K562 (cell line): ENCODE measurements at regions not wholly inside any gene's neighbourhood (a gene's known extent, or its start where the extent isn't known, plus 50 kb on each side); places are given as distances from the start of the nearest gene placed in this dataset.

Experiments
- ATAC-seq: fragments of 200-7000 bp; cut with Tn5 transposase; 3 replicates; pipeline ENCODE4 v1.9.1; 2020; ENCODE audit warnings: moderate library complexity
- BruUV-seq: library from RNA; stranded (reverse); fragments of 400-500 nt; replicated peaks from 2 replicates; lab custom pipeline; 2021; lab: Mats Ljungman, UMichigan
- CTCF ChIA-PET: fragments of 300-600 bp; formaldehyde crosslinking; extraction: SDS; loops from one replicate; lab custom pipeline; 2021; ENCODE audit warnings: low intra/inter-chr PET ratio; lab: Yijun Ruan, JAX
- POLR2A ChIA-PET: fragments of 300-600, 350-650 bp; sonication (Branson Sonifier 250); formaldehyde crosslinking; extraction: SDS; loops from one replicate; lab custom pipeline; 2021; ENCODE audit warnings: antibody characterized with exemption, inconsistent platforms; lab: Yijun Ruan, JAX
- DNase-seq, 4 experiments: peaks; one replicate each; pipeline versions ENCODE4 v3.0.0 to v3.0.0-alpha.2; 2011 to 2018; ENCODE audit warnings: low spot score in 3 of 4, mixed read lengths in 3 of 4; ENCODE audit errors: extremely low read depth in 1 of 4
- FAIRE-seq: peaks from 2 replicates; lab custom pipeline; 2011; peaks lifted over from hg19 to GRCh38; lab: Jason Lieb, UNC
- H2AFZ ChIP-seq: 2 replicates; pipeline ENCODE4 v1.6.0; 2011; ENCODE audit warnings: low read depth, low read length, control low read depth, inconsistent platforms
- H3K27ac ChIP-seq: fragments of 200-600 bp; 3 replicates; pipeline ENCODE4 v1.8.0; 2011; ENCODE audit warnings: low read depth, mild to moderate bottlenecking, control low read depth, inconsistent platforms, low read length, moderate library complexity, mixed read lengths; ENCODE audit errors: extremely low read depth
- H3K27me3 ChIP-seq, 2 experiments: fragments of 300-600 bp in 1 of 2; 2 replicates in 1 of 2; 3 replicates in 1 of 2; pipeline versions ENCODE4 v1.6.0 to v1.8.0; 2011; ENCODE audit warnings: inconsistent platforms in 2 of 2, low read length in 2 of 2, mild to moderate bottlenecking in 1 of 2, mixed read lengths in 1 of 2, moderate library complexity in 1 of 2; ENCODE audit not compliant: control insufficient read depth in 2 of 2, insufficient read depth in 2 of 2
- H3K36me3 ChIP-seq: fragments of 300-600 bp; 3 replicates; pipeline ENCODE4 v1.8.0; 2011; ENCODE audit warnings: mild to moderate bottlenecking, low read length, inconsistent platforms; ENCODE audit not compliant: control insufficient read depth, insufficient read depth
- H3K4me1 ChIP-seq, 2 experiments: fragments of 200-600 bp in 1 of 2; replicated peaks in 1 of 2; 2 replicates in 1 of 2; 3 replicates in 1 of 2; pipeline versions ENCODE4 v1.5.1 to v1.8.0; 2011; ENCODE audit warnings: inconsistent platforms in 2 of 2, low read length in 2 of 2, mild to moderate bottlenecking in 1 of 2, mixed read lengths in 1 of 2, moderate library complexity in 1 of 2; ENCODE audit not compliant: control insufficient read depth in 2 of 2, insufficient read depth in 2 of 2
- H3K4me2 ChIP-seq: 2 replicates; pipeline ENCODE4 v1.6.1; 2011; ENCODE audit warnings: low read length, control low read depth, inconsistent platforms, mixed read lengths; ENCODE audit not compliant: insufficient read depth
- H3K4me3 ChIP-seq: fragments of 200-600 bp; sonication (generic), shearing (Covaris generic); 2 replicates; pipeline ENCODE4 v1.5.1; 2016; ENCODE audit warnings: control low read depth, inconsistent platforms
- H3K79me2 ChIP-seq: fragments of 200-600 bp; 3 replicates; pipeline ENCODE4 v1.8.0; 2011; ENCODE audit warnings: low read length, inconsistent platforms; ENCODE audit not compliant: control insufficient read depth, insufficient read depth
- H3K9ac ChIP-seq, 2 experiments: 2 replicates each; pipeline versions ENCODE4 v1.6.0 to v1.6.1; 2011; ENCODE audit warnings: low read depth in 2 of 2, low read length in 2 of 2, control low read depth in 1 of 2, inconsistent platforms in 1 of 2, mild to moderate bottlenecking in 1 of 2, mixed read lengths in 1 of 2; ENCODE audit not compliant: insufficient read depth in 1 of 2
- H3K9me1 ChIP-seq: one replicate; pipeline ENCODE4 v1.6.0; 2011; ENCODE audit warnings: inconsistent platforms, mild to moderate bottlenecking, low read length, moderate library complexity; ENCODE audit not compliant: control insufficient read depth, insufficient read depth
- H3K9me3 ChIP-seq: replicated peaks from 2 replicates; pipeline ENCODE4 v1.5.1; 2011; ENCODE audit warnings: low read depth, low read length, inconsistent platforms; ENCODE audit not compliant: control insufficient read depth, insufficient read depth
- H4K20me1 ChIP-seq: replicated peaks from 2 replicates; pipeline ENCODE4 v1.6.1; 2011; ENCODE audit warnings: low read length, inconsistent platforms, mixed read lengths; ENCODE audit not compliant: control insufficient read depth, insufficient read depth
- EHMT2 ChIP-seq: fragments of 450-650 bp; IDR thresholded peaks from 2 replicates; pipeline ENCODE4 v1.6.1; 2018; ENCODE audit warnings: antibody characterized with exemption
- GTF2E2 ChIP-seq: fragments of 200-800 bp; sonication (Bioruptor generic); IDR thresholded peaks from 2 replicates; pipeline ENCODE4 v1.6.1; 2016; ENCODE audit warnings: missing genetic modification characterization, missing compliant biosample characterization
- HDAC6 ChIP-seq: IDR thresholded peaks from 2 replicates; pipeline ENCODE4 v1.6.1; 2012; ENCODE audit warnings: low read depth, mild to moderate bottlenecking, control low read depth, inconsistent platforms, low read length, moderate library complexity
- NBN ChIP-seq: fragments of 450-650 bp; IDR thresholded peaks from 2 replicates; pipeline ENCODE4 v1.6.1; 2016; ENCODE audit warnings: low read depth, mild to moderate bottlenecking
- PHTF2 ChIP-seq: fragments of 250-450 bp; sonication (Bioruptor Pico); IDR thresholded peaks from 2 replicates; pipeline ENCODE4 v1.5.0; 2021; ENCODE audit warnings: mild to moderate bottlenecking
- SMARCA4 ChIP-seq: fragments of 450-650 bp; IDR thresholded peaks from 2 replicates; pipeline ENCODE4 v1.6.1; 2016
- STAG1 ChIP-seq: sonication (generic); formaldehyde crosslinking; IDR thresholded peaks from 2 replicates; pipeline ENCODE4 v1.5.0; 2020; ENCODE audit warnings: missing genetic modification reagents, borderline replicate concordance
- ZBTB8A ChIP-seq: fragments of 450-650 bp; IDR thresholded peaks from 2 replicates; pipeline ENCODE4 v1.6.1; 2018; ENCODE audit warnings: mild to moderate bottlenecking, moderate library complexity; ENCODE audit not compliant: partially characterized antibody
- ZNF668 ChIP-seq: fragments of 250-450 bp; sonication (Bioruptor Pico); IDR thresholded peaks from 2 replicates; pipeline ENCODE4 v1.8.0; 2022; ENCODE audit warnings: mild to moderate bottlenecking, inconsistent platforms
- WGBS: fragments of 100-300 bp; shearing (Covaris generic); methylation state at CpG from one replicate; pipeline ENCODE4 v1.1.6; 2016; ENCODE audit warnings: low coverage, mixed read lengths; ENCODE audit not compliant: insufficient coverage; ENCODE audit errors: missing lambda C conversion rate; 5-methylcytosine and 5-hydroxymethylcytosine counted together
- in situ Hi-C: fragments of 300-500 bp; cut with MboI; formaldehyde crosslinking; loops from 4 replicates; pipeline ENCODE4 v1.15.0; 2018; ENCODE audit warnings: inconsistent platforms, mixed read lengths
- intact Hi-C: fragments of 100-400 bp; cut with micrococcal nuclease; formaldehyde crosslinking; loops from 2 replicates; pipeline ENCODE4 v1.14.2; 2022
- TF ChIP-seq, protein P1 (sequence below): fragments of 150-350 bp; IDR thresholded peaks from 2 replicates; pipeline ENCODE4 v1.6.1; 2014; ENCODE audit warnings: low read depth, mild to moderate bottlenecking, low read length, borderline replicate concordance
- TF ChIP-seq, protein P2 (sequence below): fragments of 450-650 bp; IDR thresholded peaks from 2 replicates; pipeline ENCODE4 v1.6.1; 2016; ENCODE audit warnings: borderline replicate concordance

DNA sequence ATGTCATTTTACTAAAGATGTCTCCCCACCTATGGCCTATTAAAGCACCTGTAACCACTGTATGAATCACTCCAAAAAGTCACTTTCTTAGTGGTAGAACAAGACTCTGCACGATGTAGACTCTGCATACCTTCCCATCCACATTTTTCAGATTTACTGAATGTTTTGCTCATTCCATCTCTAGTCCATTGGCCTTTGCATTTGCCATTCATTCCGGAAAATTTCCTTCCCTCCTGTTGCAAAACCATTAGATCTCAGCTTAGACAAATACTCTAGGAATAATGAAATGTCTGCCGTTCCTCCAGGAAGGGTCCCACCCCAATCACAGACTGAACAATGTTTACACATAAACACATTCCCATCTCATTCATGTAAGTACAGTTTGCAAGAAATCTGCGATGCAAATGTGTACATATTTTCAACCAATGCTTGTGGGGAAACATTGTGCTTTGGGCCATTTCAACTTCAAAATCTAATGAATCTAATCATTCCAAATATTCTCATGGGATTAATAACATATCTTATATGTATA is 146.3 kb upstream of the XYLT1 start (continued):
- TF ChIP-seq, protein P1, sequence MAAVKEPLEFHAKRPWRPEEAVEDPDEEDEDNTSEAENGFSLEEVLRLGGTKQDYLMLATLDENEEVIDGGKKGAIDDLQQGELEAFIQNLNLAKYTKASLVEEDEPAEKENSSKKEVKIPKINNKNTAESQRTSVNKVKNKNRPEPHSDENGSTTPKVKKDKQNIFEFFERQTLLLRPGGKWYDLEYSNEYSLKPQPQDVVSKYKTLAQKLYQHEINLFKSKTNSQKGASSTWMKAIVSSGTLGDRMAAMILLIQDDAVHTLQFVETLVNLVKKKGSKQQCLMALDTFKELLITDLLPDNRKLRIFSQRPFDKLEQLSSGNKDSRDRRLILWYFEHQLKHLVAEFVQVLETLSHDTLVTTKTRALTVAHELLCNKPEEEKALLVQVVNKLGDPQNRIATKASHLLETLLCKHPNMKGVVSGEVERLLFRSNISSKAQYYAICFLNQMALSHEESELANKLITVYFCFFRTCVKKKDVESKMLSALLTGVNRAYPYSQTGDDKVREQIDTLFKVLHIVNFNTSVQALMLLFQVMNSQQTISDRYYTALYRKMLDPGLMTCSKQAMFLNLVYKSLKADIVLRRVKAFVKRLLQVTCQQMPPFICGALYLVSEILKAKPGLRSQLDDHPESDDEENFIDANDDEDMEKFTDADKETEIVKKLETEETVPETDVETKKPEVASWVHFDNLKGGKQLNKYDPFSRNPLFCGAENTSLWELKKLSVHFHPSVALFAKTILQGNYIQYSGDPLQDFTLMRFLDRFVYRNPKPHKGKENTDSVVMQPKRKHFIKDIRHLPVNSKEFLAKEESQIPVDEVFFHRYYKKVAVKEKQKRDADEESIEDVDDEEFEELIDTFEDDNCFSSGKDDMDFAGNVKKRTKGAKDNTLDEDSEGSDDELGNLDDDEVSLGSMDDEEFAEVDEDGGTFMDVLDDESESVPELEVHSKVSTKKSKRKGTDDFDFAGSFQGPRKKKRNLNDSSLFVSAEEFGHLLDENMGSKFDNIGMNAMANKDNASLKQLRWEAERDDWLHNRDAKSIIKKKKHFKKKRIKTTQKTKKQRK = no peak
- no peak for TF ChIP-seq PHTF2 (CRISPR knock-in tag)
- TF ChIP-seq SMARCA4 = no peak
- TF ChIP-seq, all 486 proteins: peak for 0

DNA sequence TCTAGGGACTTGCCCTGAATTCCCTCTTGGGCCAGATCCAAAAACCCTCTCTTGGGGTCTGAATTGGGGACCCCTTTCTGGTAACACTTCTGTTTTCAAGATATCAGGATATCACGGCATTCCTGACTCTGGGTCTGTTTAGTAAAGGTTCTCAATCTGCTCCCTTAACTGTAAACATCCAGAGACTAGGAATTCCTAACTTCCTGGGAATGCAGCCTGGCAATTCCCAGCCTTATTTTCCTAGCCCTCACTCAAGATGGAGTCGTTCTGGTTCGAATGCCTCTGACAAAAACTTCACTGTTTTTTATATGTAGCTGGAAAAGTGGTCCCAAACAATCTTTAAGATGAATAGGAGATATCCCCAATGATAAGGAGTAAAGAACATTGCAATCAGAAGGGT is 141.6 kb upstream of the XYLT1 start:
- Histone ChIP-seq H3K27me3 (no peaks in the 10 kb centered on the region), H3K79me2 (no peaks in the 10 kb centered on the region), H3K27ac (no peak overlapping the region), H2AFZ (no peak overlapping the region), H3K4me3 (no peak overlapping the region), H3K9ac (no peak overlapping the region), H3K9me1 (no peaks in the 10 kb centered on the region), H3K4me2 (no peak overlapping the region), H3K36me3 (no peaks in the 10 kb centered on the region), H3K4me1 (no peaks in the 10 kb centered on the region), H3K9me3 (no peaks in the 10 kb centered on the region), H4K20me1 (no peaks in the 10 kb centered on the region)
- CTCF ChIA-PET = no interaction called here
- DNase-seq = no peak
- no TSS peak for BruUV-seq
- POLR2A ChIA-PET = no interaction called here
- ATAC-seq = no peak
- no peak for FAIRE-seq
- 0% methylated on average over 3 of the region's 3 CpGs for WGBS
- intact Hi-C loops (no loop called here), in situ Hi-C loops (no loop called here)
- TF ChIP-seq ZNF668 (CRISPR knock-in tag) (no peak), EHMT2 (no peak), NBN (no peak), STAG1 (CRISPR knock-in tag) (no peak), GTF2E2 (tag) (no peak), HDAC6 (no peak), ZBTB8A (no peak)
- TF ChIP-seq, protein P2, sequence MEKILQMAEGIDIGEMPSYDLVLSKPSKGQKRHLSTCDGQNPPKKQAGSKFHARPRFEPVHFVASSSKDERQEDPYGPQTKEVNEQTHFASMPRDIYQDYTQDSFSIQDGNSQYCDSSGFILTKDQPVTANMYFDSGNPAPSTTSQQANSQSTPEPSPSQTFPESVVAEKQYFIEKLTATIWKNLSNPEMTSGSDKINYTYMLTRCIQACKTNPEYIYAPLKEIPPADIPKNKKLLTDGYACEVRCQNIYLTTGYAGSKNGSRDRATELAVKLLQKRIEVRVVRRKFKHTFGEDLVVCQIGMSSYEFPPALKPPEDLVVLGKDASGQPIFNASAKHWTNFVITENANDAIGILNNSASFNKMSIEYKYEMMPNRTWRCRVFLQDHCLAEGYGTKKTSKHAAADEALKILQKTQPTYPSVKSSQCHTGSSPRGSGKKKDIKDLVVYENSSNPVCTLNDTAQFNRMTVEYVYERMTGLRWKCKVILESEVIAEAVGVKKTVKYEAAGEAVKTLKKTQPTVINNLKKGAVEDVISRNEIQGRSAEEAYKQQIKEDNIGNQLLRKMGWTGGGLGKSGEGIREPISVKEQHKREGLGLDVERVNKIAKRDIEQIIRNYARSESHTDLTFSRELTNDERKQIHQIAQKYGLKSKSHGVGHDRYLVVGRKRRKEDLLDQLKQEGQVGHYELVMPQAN = no peak
